Heart left ventricle (tissue), 16 donors: ENCODE measurements at regions not wholly inside any gene's neighbourhood (a gene's known extent, or its start where the extent isn't known, plus 50 kb on each side); places are given as distances from the start of the nearest gene placed in this dataset.
A peak's percentile ranks its signal among the peaks of the same experiment; 100 is the strongest.

Experiments
- ATAC-seq, 4 donors: fragments of 200-7000 bp; cut with Tn5 transposase; one replicate each; pipeline ENCODE4 v1.9.1; 2020 to 2022; ENCODE audit warnings: moderate library complexity in 4 of 4, mild to moderate bottlenecking in 3 of 4, moderate number of reproducible peaks in 1 of 4
- DNase-seq, 5 donors: peaks; one replicate each; pipeline ENCODE4 v3.0.0-alpha.2; 2020
- H3K27ac ChIP-seq, 12 donors: fragments of 200-600 bp; sonication (generic) in 4 of 12; one replicate each; pipeline versions ENCODE4 v1.5.0 to v1.8.0; 2016 to 2022; ENCODE audit warnings: mild to moderate bottlenecking in 2 of 12
- H3K27me3 ChIP-seq, 9 donors: fragments of 200-600 bp; sonication (generic) in 2 of 9; one replicate each; pipeline versions ENCODE4 v1.5.1 to v1.8.0; 2016 to 2022; ENCODE audit warnings: mild to moderate bottlenecking in 3 of 9
- H3K36me3 ChIP-seq, 9 donors: fragments of 200-600 bp; sonication (generic) in 2 of 9; one replicate each; pipeline versions ENCODE4 v1.5.0 to v1.8.0; 2018 to 2022; ENCODE audit warnings: mild to moderate bottlenecking in 2 of 9
- H3K4me1 ChIP-seq, 12 donors: fragments of 200-600 bp; sonication (generic) in 4 of 12; one replicate each; pipeline versions ENCODE4 v1.5.0 to v1.8.0; 2016 to 2022; ENCODE audit warnings: mild to moderate bottlenecking in 3 of 12
- H3K4me3 ChIP-seq, 12 donors: fragments of 200-600 bp; sonication (generic) in 4 of 12; one replicate each; pipeline versions ENCODE4 v1.5.0 to v1.8.0; 2017 to 2022; ENCODE audit warnings: mild to moderate bottlenecking in 9 of 12, moderate library complexity in 4 of 12
- H3K9me3 ChIP-seq, 12 donors: fragments of 200-600 bp; sonication (generic) in 4 of 12; one replicate each; pipeline versions ENCODE4 v1.5.0 to v1.8.0; 2016 to 2022; ENCODE audit warnings: mild to moderate bottlenecking in 1 of 12
- POLR2A ChIP-seq, 2 donors: fragments of 450-650 bp; IDR thresholded peaks; one replicate each; pipeline ENCODE4 v1.6.1; 2017; ENCODE audit warnings: antibody characterized with exemption in 2 of 2, mild to moderate bottlenecking in 2 of 2, moderate library complexity in 2 of 2
- WGBS, 4 donors: extraction: QIAGEN DNeasy Blood & Tissue Kit in 2 of 4; methylation state at CpG; one replicate each; pipeline versions ENCODE4 v1.1.5 to v1.1.7; 2013 to 2018; 5-methylcytosine and 5-hydroxymethylcytosine counted together
- intact Hi-C, 10 donors: fragments of 100-400 bp; cut with DNase I; formaldehyde crosslinking; loops; one replicate each; pipeline versions ENCODE4 v1.11.1 to v1.14.2; 2022
- TF ChIP-seq, protein P1 (sequence below), 12 donors: fragments of 200-600 bp; sonication (generic) in 4 of 12; IDR thresholded peaks; one replicate each; pipeline versions ENCODE4 v1.5.0 to v1.8.0; 2018 to 2022; ENCODE audit warnings: antibody characterized with exemption in 12 of 12, mild to moderate bottlenecking in 5 of 12
- donor health status: ischemic (EF 13 %, LVEDD 7.1; RV severe dilation, severe dysfunction).
- donor health status: healthy with polysubstance abuse.
- donor health status: DM: no; HTN: yes; CAD: no.
- donor health status: DM: no; HTN: no; CAD: no.
- donor health status: ischemic (EF 25% LVEDD 6.9; RV normal size, moderate dysfunction).
- donor health status: ischemic (EF 25% LVEDD 5.7; RV mildly dilated, moderate dysfunction).
- donor health status: healthy.
- donor health status: DM: yes; HTN: yes; CAD: no.
- donor health status: ischemic (EF 35%, LVEDD 5.7; RV mildly dilated, moderate dysfunction).
- donor health status: nonischemic (EF 11% LVEDD 7.7; RV severe dilation, severe dysfunction).
- donor health status: DM: yes; HTN: yes; CAD: no.
- donor health status: PGD.
- donor health status: ischemic (EF 29% LVEDD 5.4; RV normal size, mild dysfunction).
- donor health status: nonischemic (EF 23%, LVEDD 6.1; RV moderate dilation, normal function).

DNA sequence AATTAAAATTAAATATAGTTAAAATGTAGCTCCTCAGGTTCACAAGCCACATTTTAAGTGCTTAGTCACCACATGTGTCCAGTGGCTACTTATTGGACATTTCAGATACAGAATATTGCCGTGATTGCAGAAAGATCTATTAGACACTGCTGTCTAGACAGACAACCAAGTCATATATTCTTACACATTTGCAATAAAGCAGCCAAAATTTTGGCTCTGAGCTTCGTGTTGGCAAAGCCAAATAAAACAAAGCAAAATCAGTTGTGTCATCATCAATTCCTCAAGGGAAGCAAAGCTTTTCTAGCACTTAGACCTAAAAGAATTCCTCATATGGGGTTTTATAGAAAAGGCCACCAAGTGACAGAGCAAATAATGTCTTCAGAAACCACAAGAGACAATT is 193.1 kb upstream of the LPP start:
- Histone ChIP-seq H3K27me3 (no peaks in the 10 kb centered on the region), H3K27ac (no peak overlapping the region), H3K36me3 (no peaks in the 10 kb centered on the region), H3K4me1 (peaks cover 0 to 49% (median 17%) of the 10 kb centered on the region in 12 donors), H3K9me3 (no peaks in the 10 kb centered on the region), H3K4me3 (no peak overlapping the region)
- WGBS, 4 donors = 57 to 67% (median 62%) methylated on average over 2 of the region's 2 CpGs
- TF ChIP-seq POLR2A (IDR thresholded peaks at IDR 0.05) = no peak
- TF ChIP-seq, protein P1, sequence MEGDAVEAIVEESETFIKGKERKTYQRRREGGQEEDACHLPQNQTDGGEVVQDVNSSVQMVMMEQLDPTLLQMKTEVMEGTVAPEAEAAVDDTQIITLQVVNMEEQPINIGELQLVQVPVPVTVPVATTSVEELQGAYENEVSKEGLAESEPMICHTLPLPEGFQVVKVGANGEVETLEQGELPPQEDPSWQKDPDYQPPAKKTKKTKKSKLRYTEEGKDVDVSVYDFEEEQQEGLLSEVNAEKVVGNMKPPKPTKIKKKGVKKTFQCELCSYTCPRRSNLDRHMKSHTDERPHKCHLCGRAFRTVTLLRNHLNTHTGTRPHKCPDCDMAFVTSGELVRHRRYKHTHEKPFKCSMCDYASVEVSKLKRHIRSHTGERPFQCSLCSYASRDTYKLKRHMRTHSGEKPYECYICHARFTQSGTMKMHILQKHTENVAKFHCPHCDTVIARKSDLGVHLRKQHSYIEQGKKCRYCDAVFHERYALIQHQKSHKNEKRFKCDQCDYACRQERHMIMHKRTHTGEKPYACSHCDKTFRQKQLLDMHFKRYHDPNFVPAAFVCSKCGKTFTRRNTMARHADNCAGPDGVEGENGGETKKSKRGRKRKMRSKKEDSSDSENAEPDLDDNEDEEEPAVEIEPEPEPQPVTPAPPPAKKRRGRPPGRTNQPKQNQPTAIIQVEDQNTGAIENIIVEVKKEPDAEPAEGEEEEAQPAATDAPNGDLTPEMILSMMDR (IDR thresholded peaks at IDR 0.05) = no peak
- DNase-seq (no peak), ATAC-seq (no peak)
- intact Hi-C loops = no loop called here

DNA sequence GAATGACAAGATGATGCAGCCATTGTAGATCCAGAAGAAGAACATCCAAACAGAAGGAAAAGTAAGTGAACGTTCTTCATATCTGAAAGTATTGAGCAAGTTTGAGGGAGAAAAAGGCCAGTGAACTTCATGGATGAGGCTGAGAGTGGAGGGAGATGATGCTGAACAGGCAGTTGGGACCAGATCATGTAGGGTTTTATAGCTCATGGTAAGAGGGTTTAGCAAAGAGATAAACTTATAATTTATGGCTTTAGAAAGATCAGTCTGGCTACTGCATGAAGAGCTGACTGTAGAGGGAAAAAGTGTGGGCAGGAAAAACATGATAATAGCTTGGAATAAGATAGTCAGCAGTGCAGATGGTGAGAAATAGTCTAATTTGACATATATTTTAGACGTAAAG is 192.6 kb upstream of the LPP start:
- Histone ChIP-seq H3K27ac (peak overlapping the region in 1 of 12 donors; percentile 87), H3K9me3 (no peaks in the 10 kb centered on the region), H3K36me3 (no peaks in the 10 kb centered on the region), H3K4me1 (peaks cover 0 to 51% (median 17%) of the 10 kb centered on the region in 12 donors), H3K4me3 (no peak overlapping the region), H3K27me3 (no peaks in the 10 kb centered on the region)
- TF ChIP-seq POLR2A (IDR thresholded peaks at IDR 0.05) = no peak
- TF ChIP-seq, protein P1 (IDR thresholded peaks at IDR 0.05) = no peak
- DNase-seq (no peak), ATAC-seq (no peak)
- 82 to 85% (median 83%) methylated on average over 2 of the region's 2 CpGs for WGBS, 4 donors
- intact Hi-C loops = no loop called here

DNA sequence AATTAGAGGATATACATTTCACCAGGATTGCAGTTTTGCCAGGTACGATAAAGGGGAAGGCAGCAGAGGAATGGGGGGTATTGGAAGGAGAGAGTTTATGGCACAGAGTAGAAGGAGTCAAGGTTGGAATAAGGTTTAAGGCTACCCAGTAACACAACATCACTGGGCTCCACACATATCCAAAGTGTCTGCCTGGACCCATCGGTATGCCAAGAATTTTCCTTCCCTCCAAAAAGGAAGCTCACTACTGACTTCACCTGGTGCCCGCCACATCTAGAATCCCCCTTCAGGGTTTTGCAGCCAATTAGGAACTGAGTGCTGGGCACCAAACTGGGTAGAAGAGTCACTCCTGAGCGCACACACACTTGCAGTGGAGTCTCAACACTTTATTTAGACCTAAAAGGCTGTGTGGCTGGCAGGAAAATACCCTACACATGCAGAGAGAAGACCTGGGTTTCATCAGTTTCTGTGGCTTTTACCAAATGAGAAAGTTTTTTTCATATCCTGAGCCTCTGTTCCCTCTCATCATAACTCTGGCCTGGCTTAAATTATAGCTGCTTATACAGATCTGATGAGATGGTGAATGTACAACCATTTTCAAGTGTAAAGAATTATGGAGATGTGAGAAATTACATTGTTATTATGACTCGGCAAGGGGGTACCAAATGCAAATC is 190.8 kb upstream of the LPP start:
- Histone ChIP-seq H3K4me1 (peaks cover 0 to 51% (median 11%) of the 10 kb centered on the region in 12 donors), H3K4me3 (no peak overlapping the region), H3K36me3 (no peaks in the 10 kb centered on the region), H3K27me3 (no peaks in the 10 kb centered on the region), H3K9me3 (no peaks in the 10 kb centered on the region), H3K27ac (peak overlapping the region; percentile 45 to 94 (median 83))
- ATAC-seq = no peak
- WGBS, 4 donors = 78 to 88% (median 84%) methylated on average over 5 of the region's 5 CpGs
- intact Hi-C loops = no loop called here
- no peak for TF ChIP-seq POLR2A (IDR thresholded peaks at IDR 0.05)
- TF ChIP-seq, protein P1 (IDR thresholded peaks at IDR 0.05) = no peak
- no peak for DNase-seq

DNA sequence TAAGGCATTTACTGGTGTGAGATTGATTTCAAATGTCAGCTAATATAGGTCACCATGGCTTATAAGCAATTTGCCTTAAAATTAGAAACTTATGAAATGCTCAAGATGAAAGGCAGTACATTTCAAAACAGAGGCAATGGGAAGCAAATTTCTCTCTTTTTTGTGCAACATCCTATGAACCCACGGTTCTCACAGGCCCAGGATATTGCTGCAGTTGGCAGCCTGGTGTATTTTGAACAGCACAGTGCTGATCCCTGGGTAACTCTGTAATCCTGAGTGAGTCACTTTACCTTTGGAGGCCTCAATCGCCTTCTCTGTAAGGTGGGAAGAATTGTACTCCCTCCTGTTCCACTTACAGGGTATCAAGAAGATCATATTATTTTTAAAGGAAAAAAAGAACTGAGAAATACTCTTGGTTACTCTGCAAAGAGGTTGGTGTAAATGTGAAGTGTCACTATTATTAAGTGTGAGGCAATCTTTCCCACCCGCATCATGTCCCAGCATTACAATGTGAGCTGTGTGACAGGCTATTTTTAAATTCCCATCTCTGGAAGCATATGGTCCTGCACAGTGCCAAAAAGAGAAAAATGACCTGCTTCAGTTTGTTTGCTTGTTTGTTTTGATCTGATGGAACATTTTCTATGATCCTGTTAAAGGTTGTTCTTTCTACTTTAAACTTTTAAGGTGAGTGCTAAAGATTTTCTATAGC is 190.1 kb upstream of the LPP start:
- peak overlapping the region in 7 of 12 donors; percentile 0 to 45 (median 15) for H3K4me3 ChIP-seq
- WGBS, 4 donors = 33 to 48% (median 36%) methylated on average over 3 of the region's 3 CpGs
- DNase-seq = peak in 2 of 5 donors; percentile 39 to 40
- no peaks in the 10 kb centered on the region for H3K27me3 ChIP-seq
- TF ChIP-seq, protein P1 (IDR thresholded peaks at IDR 0.05) = no peak
- TF ChIP-seq POLR2A (IDR thresholded peaks at IDR 0.05) = no peak
- H3K4me1 ChIP-seq = peaks cover 0 to 51% (median 8%) of the 10 kb centered on the region in 12 donors
- peak overlapping the region; percentile 45 to 94 (median 83) for H3K27ac ChIP-seq
- H3K36me3 ChIP-seq = no peaks in the 10 kb centered on the region
- H3K9me3 ChIP-seq = no peaks in the 10 kb centered on the region
- intact Hi-C loops = no loop called here
- ATAC-seq = peak; percentile 90 to 96 (median 94)
